ENCODE measurements at regions not wholly inside any gene's neighbourhood (a gene's known extent, or its start where the extent isn't known, plus 50 kb on each side); places are given as distances from the start of the nearest gene placed in this dataset.

- H4K20me1 ChIP-seq (ENCODE audit: insufficient read depth, low read length), result no peaks in the 10 kb centered on the region
- H3K4me2 ChIP-seq (ENCODE audit: insufficient read depth, low read length), result no peak overlapping the region
- no peaks in the 10 kb centered on the region for H3K79me2 ChIP-seq (ENCODE audit: insufficient read depth, low read length)
- no peak overlapping the region for H3K27ac ChIP-seq (ENCODE audit: low read depth, low read length)
- no peaks in the 10 kb centered on the region for H3K4me1 ChIP-seq (ENCODE audit: insufficient read depth, low read length)
- no peak for TF ChIP-seq CTCF (IDR thresholded peaks at IDR 0.05; ENCODE audit: extremely low read depth, low read depth, low read length)
- DNase-seq (ENCODE audit: insufficient read length, low spot score, missing footprints), result no peak
- H3K36me3 ChIP-seq (ENCODE audit: insufficient read depth, low read length), result no peaks in the 10 kb centered on the region
- no peaks in the 10 kb centered on the region for H3K9me3 ChIP-seq (ENCODE audit: low read depth, low read length)
- no peak overlapping the region for H2AFZ ChIP-seq (ENCODE audit: low read length)
- H3K27me3 ChIP-seq (ENCODE audit: insufficient read depth, low read length), result peaks cover 3% of the 10 kb centered on the region
- no peak overlapping the region for H3K4me3 ChIP-seq (ENCODE audit: insufficient read depth, low read length)
Observed at GRCh38 chr12:45565590-45565989, 163.9 kb upstream of the ARID2 start.

- Histone ChIP-seq H3K4me1 (ENCODE audit: insufficient read depth, low read length) (no peaks in the 10 kb centered on the region), H2AFZ (ENCODE audit: low read length) (no peak overlapping the region), H3K79me2 (ENCODE audit: insufficient read depth, low read length) (no peaks in the 10 kb centered on the region), H3K27ac (ENCODE audit: low read depth, low read length) (no peak overlapping the region), H3K4me2 (ENCODE audit: insufficient read depth, low read length) (no peak overlapping the region), H3K4me3 (ENCODE audit: insufficient read depth, low read length) (no peak overlapping the region), H4K20me1 (ENCODE audit: insufficient read depth, low read length) (no peaks in the 10 kb centered on the region), H3K36me3 (ENCODE audit: insufficient read depth, low read length) (no peaks in the 10 kb centered on the region), H3K27me3 (ENCODE audit: insufficient read depth, low read length) (peaks cover 3% of the 10 kb centered on the region), H3K9me3 (ENCODE audit: low read depth, low read length) (no peaks in the 10 kb centered on the region)
- no peak for DNase-seq (ENCODE audit: insufficient read length, low spot score, missing footprints)
- no peak for TF ChIP-seq CTCF (IDR thresholded peaks at IDR 0.05; ENCODE audit: extremely low read depth, low read depth, low read length)
Observed at GRCh38 chr12:45566257-45566656, 163.2 kb upstream of the ARID2 start.

GRCh38 chr12:45568808-45569207 lies 160.7 kb upstream of the ARID2 start:
- Histone ChIP-seq H3K79me2 (ENCODE audit: insufficient read depth, low read length) (no peaks in the 10 kb centered on the region), H3K27me3 (ENCODE audit: insufficient read depth, low read length) (peaks cover 3% of the 10 kb centered on the region), H3K4me1 (ENCODE audit: insufficient read depth, low read length) (no peaks in the 10 kb centered on the region), H4K20me1 (ENCODE audit: insufficient read depth, low read length) (no peaks in the 10 kb centered on the region), H2AFZ (ENCODE audit: low read length) (no peak overlapping the region), H3K27ac (ENCODE audit: low read depth, low read length) (no peak overlapping the region), H3K4me3 (ENCODE audit: insufficient read depth, low read length) (no peak overlapping the region), H3K36me3 (ENCODE audit: insufficient read depth, low read length) (no peaks in the 10 kb centered on the region), H3K9me3 (ENCODE audit: low read depth, low read length) (no peaks in the 10 kb centered on the region), H3K4me2 (ENCODE audit: insufficient read depth, low read length) (no peak overlapping the region)
- TF ChIP-seq CTCF (IDR thresholded peaks at IDR 0.05; ENCODE audit: extremely low read depth, low read depth, low read length), result no peak
- DNase-seq (ENCODE audit: insufficient read length, low spot score, missing footprints), result no peak

GRCh38 chr12:45570501-45570900 lies 159.0 kb upstream of the ARID2 start:
- Histone ChIP-seq H3K4me1 (ENCODE audit: insufficient read depth, low read length) (no peaks in the 10 kb centered on the region), H3K27me3 (ENCODE audit: insufficient read depth, low read length) (peaks cover 3% of the 10 kb centered on the region), H3K4me3 (ENCODE audit: insufficient read depth, low read length) (no peak overlapping the region), H3K79me2 (ENCODE audit: insufficient read depth, low read length) (no peaks in the 10 kb centered on the region), H3K9me3 (ENCODE audit: low read depth, low read length) (no peaks in the 10 kb centered on the region), H3K4me2 (ENCODE audit: insufficient read depth, low read length) (no peak overlapping the region), H2AFZ (ENCODE audit: low read length) (no peak overlapping the region), H3K36me3 (ENCODE audit: insufficient read depth, low read length) (no peaks in the 10 kb centered on the region), H3K27ac (ENCODE audit: low read depth, low read length) (no peak overlapping the region), H4K20me1 (ENCODE audit: insufficient read depth, low read length) (no peaks in the 10 kb centered on the region)
- no peak for TF ChIP-seq CTCF (IDR thresholded peaks at IDR 0.05; ENCODE audit: extremely low read depth, low read depth, low read length)
- no peak for DNase-seq (ENCODE audit: insufficient read length, low spot score, missing footprints)
